GM12878 (cell line): ENCODE measurements at regions not wholly inside any gene's neighbourhood (a gene's known extent, or its start where the extent isn't known, plus 50 kb on each side); places are given as distances from the start of the nearest gene placed in this dataset.

Source experiments
- ATAC-seq: fragments of 200-7000 bp; cut with Tn5 transposase; 3 replicates; pipeline ENCODE4 v1.9.1; 2020; ENCODE audit warnings: mild to moderate bottlenecking, moderate library complexity
- BruUV-seq: library from RNA; stranded (reverse); fragments of 400-500 nt; replicated peaks from 2 replicates; lab custom pipeline; 2021; lab: Mats Ljungman, UMichigan
- CTCF ChIA-PET: fragments of 300-600 bp; sonication (Branson Sonifier 250); formaldehyde crosslinking; extraction: SDS; loops from one replicate; lab custom pipeline; 2021; ENCODE audit warnings: inconsistent platforms; lab: Yijun Ruan, JAX
- POLR2A ChIA-PET: fragments of 350-600 bp; formaldehyde crosslinking; extraction: SDS; loops from one replicate; lab custom pipeline; 2021; ENCODE audit warnings: inconsistent platforms; lab: Charles Lee
- RAD21 ChIA-PET: fragments of 300-600 bp; sonication (Branson Sonifier 250); formaldehyde crosslinking; loops from one replicate; lab custom pipeline; 2023; ENCODE audit warnings: antibody characterized with exemption; ENCODE audit not compliant: unreplicated experiment; lab: Charles Lee
- SMC1A ChIA-PET: fragments of 300-600 bp; sonication (Branson Sonifier 250); formaldehyde crosslinking; loops from one replicate; lab custom pipeline; 2023; ENCODE audit not compliant: unreplicated experiment, uncharacterized antibody; lab: Charles Lee
- DNase-seq: peaks from one replicate; pipeline ENCODE4 v3.0.0-alpha.2; 2011; ENCODE audit warnings: low read depth, low spot score
- FAIRE-seq: peaks from 3 replicates; lab custom pipeline; 2011; peaks lifted over from hg19 to GRCh38; lab: Jason Lieb, UNC
- H2AFZ ChIP-seq: 2 replicates; pipeline ENCODE4 v1.6.0; 2011; ENCODE audit warnings: low read depth, low read length, control low read depth; ENCODE audit not compliant: control insufficient read depth
- H3K27ac ChIP-seq: 2 replicates; pipeline ENCODE4 v1.5.1; 2011; ENCODE audit warnings: control low read depth; ENCODE audit not compliant: control insufficient read depth, insufficient read depth
- H3K27me3 ChIP-seq, 2 experiments: replicated peaks in 1 of 2; 2 replicates each; pipeline versions ENCODE4 v1.6.0 to v1.6.1; 2011; ENCODE audit warnings: low read length in 1 of 2; ENCODE audit not compliant: control insufficient read depth in 2 of 2, insufficient read depth in 2 of 2
- H3K36me3 ChIP-seq, 2 experiments: 2 replicates each; pipeline ENCODE4 v1.5.1; 2011; ENCODE audit warnings: low read length in 1 of 2; ENCODE audit not compliant: control insufficient read depth in 2 of 2, insufficient read depth in 2 of 2
- H3K4me1 ChIP-seq: 2 replicates; pipeline ENCODE4 v1.6.1; 2011; ENCODE audit warnings: mild to moderate bottlenecking, low read length, moderate library complexity, mixed read lengths; ENCODE audit not compliant: control insufficient read depth, insufficient read depth
- H3K4me2 ChIP-seq: 2 replicates; pipeline ENCODE4 v1.6.0; 2011; ENCODE audit warnings: control low read depth; ENCODE audit not compliant: control insufficient read depth, insufficient read depth
- H3K4me3 ChIP-seq: fragments of 200-600 bp; sonication (generic); 2 replicates; pipeline ENCODE4 v1.5.1; 2016
- H3K79me2 ChIP-seq: 2 replicates; pipeline ENCODE4 v1.6.0; 2011; ENCODE audit warnings: low read length; ENCODE audit not compliant: control insufficient read depth, insufficient read depth
- H3K9ac ChIP-seq: 2 replicates; pipeline ENCODE4 v1.8.0; 2011; ENCODE audit warnings: low read length, control low read depth, mixed read lengths; ENCODE audit not compliant: control insufficient read depth, insufficient read depth
- H3K9me3 ChIP-seq: replicated peaks from 3 replicates; pipeline ENCODE4 v1.5.1; 2011; ENCODE audit warnings: mild to moderate bottlenecking, low read length; ENCODE audit not compliant: control insufficient read depth, insufficient read depth
- H4K20me1 ChIP-seq: 2 replicates; pipeline ENCODE4 v1.6.0; 2011; ENCODE audit not compliant: control insufficient read depth, insufficient read depth
- BCL3 ChIP-seq: IDR thresholded peaks from 2 replicates; pipeline ENCODE4 v1.6.1; 2011; ENCODE audit warnings: borderline replicate concordance, low read depth, mild to moderate bottlenecking, moderate library complexity, low read length; ENCODE audit not compliant: insufficient read depth, poor library complexity, severe bottlenecking
- CBX3 ChIP-seq: fragments of 200-600 bp; sonication (generic); IDR thresholded peaks from 2 replicates; pipeline ENCODE4 v1.6.1; 2016; ENCODE audit warnings: low read depth, borderline replicate concordance
- DPF2 ChIP-seq: fragments of 450-650 bp; IDR thresholded peaks from 2 replicates; pipeline ENCODE4 v1.6.1; 2017; ENCODE audit warnings: mild to moderate bottlenecking
- KAT2A ChIP-seq: conservative IDR thresholded peaks from 2 replicates; pipeline ENCODE4 v1.6.1; 2011; ENCODE audit warnings: low read depth, low read length; ENCODE audit not compliant: control insufficient read depth
- KDM1A ChIP-seq: fragments of 200-600 bp; sonication (generic); IDR thresholded peaks from 2 replicates; pipeline ENCODE4 v1.6.1; 2016; ENCODE audit warnings: borderline replicate concordance
- MEF2A ChIP-seq: IDR thresholded peaks from 2 replicates; pipeline ENCODE4 v1.6.1; 2011; ENCODE audit warnings: low read depth, mild to moderate bottlenecking, low read length, moderate library complexity; ENCODE audit not compliant: insufficient read depth
- NR2F1 ChIP-seq: fragments of 450-650 bp; conservative IDR thresholded peaks from 2 replicates; pipeline ENCODE4 v1.6.1; 2017; ENCODE audit warnings: mild to moderate bottlenecking
- REST ChIP-seq: IDR thresholded peaks from 2 replicates; pipeline ENCODE4 v1.6.1; 2012; ENCODE audit warnings: mild to moderate bottlenecking, low read depth, low read length
- ZNF24 ChIP-seq: fragments of 450-650 bp; IDR thresholded peaks from 2 replicates; pipeline ENCODE4 v1.6.1; 2017; ENCODE audit warnings: antibody characterized with exemption, mild to moderate bottlenecking
- WGBS: methylation state at CpG from one replicate; pipeline ENCODE4 v1.1.6; 2016; ENCODE audit warnings: low lambda C conversion rate; ENCODE audit not compliant: insufficient replicate concordance, insufficient coverage; ENCODE audit errors: missing lambda C conversion rate; 5-methylcytosine and 5-hydroxymethylcytosine counted together
- in situ Hi-C: fragments of 300-500 bp; cut with MboI; formaldehyde crosslinking; loops from 9 replicates; pipeline ENCODE4 v1.14.3; 2018; ENCODE audit warnings: mixed read lengths
- intact Hi-C: fragments of 100-400 bp; cut with micrococcal nuclease; formaldehyde crosslinking; loops from one replicate; pipeline ENCODE4 v1.14.2; 2022; ENCODE audit not compliant: unreplicated experiment

GRCh38 chr13:23988546-23989122 is 91.3 kb upstream of the C1QTNF9B start:
- no peaks in the 10 kb centered on the region for H3K79me2 ChIP-seq
- ATAC-seq (no peak), DNase-seq (no peak), FAIRE-seq (no peak)
- no peaks in the 10 kb centered on the region for H3K27me3 ChIP-seq
- H2AFZ ChIP-seq, result no peak overlapping the region
- H3K36me3 ChIP-seq, result no peaks in the 10 kb centered on the region
- RAD21 ChIA-PET, result interaction anchor here (0.7 kb wide), 1 partner anchor 1186 kb away, joined by 3 read pairs; no protein-coding TSS in a partner anchor
- SMC1A ChIA-PET, result interaction anchor here (1.0 to 1.6 kb wide), 2 partner anchors 22 to 29 kb away, joined by 3 to 5 read pairs; no protein-coding TSS in a partner anchor
- CTCF ChIA-PET, result interaction anchor here (0.7 kb wide), 1 partner anchor 16 kb away, joined by 3 read pairs; no protein-coding TSS in a partner anchor
- TF ChIP-seq CBX3, result no peak
- H3K9ac ChIP-seq, result no peak overlapping the region
- in situ Hi-C loops, result no loop called here
- no TSS peak for BruUV-seq
- WGBS, result 69% methylated on average over 4 of the region's 4 CpGs
- no peaks in the 10 kb centered on the region for H3K9me3 ChIP-seq
- H3K4me3 ChIP-seq, result no peak overlapping the region
- H4K20me1 ChIP-seq, result no peaks in the 10 kb centered on the region
- peaks cover 3% of the 10 kb centered on the region; the same call in 1 of the 2 replicates for H3K4me1 ChIP-seq
- POLR2A ChIA-PET, result no interaction called here
- H3K27ac ChIP-seq, result no peak overlapping the region
- intact Hi-C loops, result no loop called here
- no peak overlapping the region for H3K4me2 ChIP-seq

- RAD21 ChIA-PET, result no interaction called here
- Histone ChIP-seq H3K4me2 (no peak overlapping the region), H3K4me1 (peaks cover 3% of the 10 kb centered on the region; the same call in 1 of the 2 replicates), H3K27me3 (no peaks in the 10 kb centered on the region), H3K36me3 (no peaks in the 10 kb centered on the region), H2AFZ (no peak overlapping the region), H3K9me3 (no peaks in the 10 kb centered on the region), H4K20me1 (no peaks in the 10 kb centered on the region), H3K79me2 (no peaks in the 10 kb centered on the region), H3K27ac (no peak overlapping the region), H3K9ac (no peak overlapping the region), H3K4me3 (no peak overlapping the region)
- SMC1A ChIA-PET, result interaction anchor here (1.6 kb wide), 1 partner anchor 24 kb away, joined by 5 read pairs; no protein-coding TSS in a partner anchor
- POLR2A ChIA-PET, result no interaction called here
- intact Hi-C loops, result no loop called here
- 0% methylated on average over 2 of the region's 2 CpGs for WGBS
- in situ Hi-C loops, result no loop called here
- no TSS peak for BruUV-seq
- no peak for FAIRE-seq
- CTCF ChIA-PET, result no interaction called here
- DNase-seq, result no peak
- ATAC-seq, result no peak
- TF ChIP-seq KAT2A (no peak), ZNF24 (no peak), BCL3 (no peak), DPF2 (no peak), NR2F1 (no peak), MEF2A (no peak), KDM1A (no peak), REST (no peak)
Observed at GRCh38 chr13:23990455-23990854, 93.2 kb upstream of the C1QTNF9B start.
